Tibial nerve (tissue), 4 donors: ENCODE measurements at regions not wholly inside any gene's neighbourhood (a gene's known extent, or its start where the extent isn't known, plus 50 kb on each side); places are given as distances from the start of the nearest gene placed in this dataset.

Experiments
- DNase-seq, 2 donors: peaks; one replicate each; pipeline ENCODE4 v3.0.0-alpha.2; 2019; ENCODE audit warnings: low spot score in 2 of 2
- H3K27ac ChIP-seq, 4 donors: fragments of 200-600 bp; sonication (generic) in 3 of 4; one replicate each; pipeline ENCODE4 v1.5.1; 2017 to 2019; ENCODE audit warnings: mild to moderate bottlenecking in 1 of 4
- H3K27me3 ChIP-seq, 2 donors: fragments of 200-600 bp; sonication (generic) in 1 of 2; one replicate each; pipeline versions ENCODE4 v1.5.1 to v1.6.0; 2017 to 2019
- H3K36me3 ChIP-seq, 3 donors: fragments of 200-600 bp; sonication (generic); one replicate each; pipeline ENCODE4 v1.5.1; 2018 to 2019
- H3K4me1 ChIP-seq, 4 donors: fragments of 200-600 bp; sonication (generic) in 3 of 4; one replicate each; pipeline ENCODE4 v1.5.1; 2017 to 2019
- H3K4me3 ChIP-seq, 4 donors: fragments of 200-600 bp; sonication (generic) in 3 of 4; one replicate each; pipeline ENCODE4 v1.5.1; 2017 to 2019; ENCODE audit warnings: mild to moderate bottlenecking in 1 of 4, moderate library complexity in 1 of 4
- H3K9me3 ChIP-seq, 4 donors: fragments of 200-600 bp; sonication (generic) in 3 of 4; one replicate each; pipeline ENCODE4 v1.5.1; 2017 to 2019
- EP300 ChIP-seq, 2 donors: sonication (generic); formaldehyde crosslinking; IDR thresholded peaks; one replicate each; pipeline ENCODE4 v1.6.1; 2017; ENCODE audit warnings: antibody characterized with exemption in 2 of 2, mild to moderate bottlenecking in 1 of 2
- POLR2A ChIP-seq, 2 donors: fragments of 450-650 bp; IDR thresholded peaks; one replicate each; pipeline ENCODE4 v1.6.1; 2017; ENCODE audit warnings: antibody characterized with exemption in 2 of 2, mild to moderate bottlenecking in 2 of 2, moderate library complexity in 2 of 2
- WGBS, 2 donors: methylation state at CpG; one replicate each; pipeline ENCODE4 v1.1.5; 2018; 5-methylcytosine and 5-hydroxymethylcytosine counted together
- TF ChIP-seq, protein P1 (sequence below), 5 experiments: fragments of 200-600 bp in 3 of 5; fragments of 450-650 bp in 2 of 5; sonication (generic) in 3 of 5; IDR thresholded peaks; one replicate each; pipeline ENCODE4 v1.5.1; 2016 to 2019; ENCODE audit warnings: antibody characterized with exemption in 5 of 5, mild to moderate bottlenecking in 3 of 5, moderate library complexity in 2 of 5

DNA sequence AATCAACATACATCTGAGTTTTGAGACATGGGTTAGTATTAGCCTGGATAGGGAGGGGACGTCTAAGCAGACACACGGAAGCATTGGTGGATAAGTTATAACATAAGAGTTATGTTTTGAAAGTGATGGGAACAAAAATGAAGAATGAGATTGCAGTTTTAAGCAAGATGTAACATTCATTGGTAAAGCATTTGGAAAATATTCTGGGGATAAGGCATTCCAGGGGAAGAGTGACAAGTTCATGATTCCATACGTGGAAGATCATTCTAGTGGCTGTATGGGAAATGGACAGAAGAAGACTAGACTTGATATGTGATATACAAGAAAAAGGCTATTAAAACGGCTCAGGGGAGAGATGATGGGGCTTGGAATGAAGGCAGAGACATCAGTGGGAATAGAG, 632.9 kb downstream of the CDH8 start:
- Histone ChIP-seq H3K27ac (no peak overlapping the region), H3K27me3 (no peaks in the 10 kb centered on the region), H3K4me1 (no peaks in the 10 kb centered on the region), H3K36me3 (no peaks in the 10 kb centered on the region), H3K4me3 (no peak overlapping the region), H3K9me3 (no peaks in the 10 kb centered on the region)
- DNase-seq, result no peak
- WGBS, 2 donors, result 74 to 85% methylated on average over 4 of the region's 4 CpGs
- TF ChIP-seq POLR2A (IDR thresholded peaks at IDR 0.05) (no peak), EP300 (IDR thresholded peaks at IDR 0.05) (no peak)
- TF ChIP-seq, protein P1, sequence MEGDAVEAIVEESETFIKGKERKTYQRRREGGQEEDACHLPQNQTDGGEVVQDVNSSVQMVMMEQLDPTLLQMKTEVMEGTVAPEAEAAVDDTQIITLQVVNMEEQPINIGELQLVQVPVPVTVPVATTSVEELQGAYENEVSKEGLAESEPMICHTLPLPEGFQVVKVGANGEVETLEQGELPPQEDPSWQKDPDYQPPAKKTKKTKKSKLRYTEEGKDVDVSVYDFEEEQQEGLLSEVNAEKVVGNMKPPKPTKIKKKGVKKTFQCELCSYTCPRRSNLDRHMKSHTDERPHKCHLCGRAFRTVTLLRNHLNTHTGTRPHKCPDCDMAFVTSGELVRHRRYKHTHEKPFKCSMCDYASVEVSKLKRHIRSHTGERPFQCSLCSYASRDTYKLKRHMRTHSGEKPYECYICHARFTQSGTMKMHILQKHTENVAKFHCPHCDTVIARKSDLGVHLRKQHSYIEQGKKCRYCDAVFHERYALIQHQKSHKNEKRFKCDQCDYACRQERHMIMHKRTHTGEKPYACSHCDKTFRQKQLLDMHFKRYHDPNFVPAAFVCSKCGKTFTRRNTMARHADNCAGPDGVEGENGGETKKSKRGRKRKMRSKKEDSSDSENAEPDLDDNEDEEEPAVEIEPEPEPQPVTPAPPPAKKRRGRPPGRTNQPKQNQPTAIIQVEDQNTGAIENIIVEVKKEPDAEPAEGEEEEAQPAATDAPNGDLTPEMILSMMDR (IDR thresholded peaks at IDR 0.05), result no peak

DNA sequence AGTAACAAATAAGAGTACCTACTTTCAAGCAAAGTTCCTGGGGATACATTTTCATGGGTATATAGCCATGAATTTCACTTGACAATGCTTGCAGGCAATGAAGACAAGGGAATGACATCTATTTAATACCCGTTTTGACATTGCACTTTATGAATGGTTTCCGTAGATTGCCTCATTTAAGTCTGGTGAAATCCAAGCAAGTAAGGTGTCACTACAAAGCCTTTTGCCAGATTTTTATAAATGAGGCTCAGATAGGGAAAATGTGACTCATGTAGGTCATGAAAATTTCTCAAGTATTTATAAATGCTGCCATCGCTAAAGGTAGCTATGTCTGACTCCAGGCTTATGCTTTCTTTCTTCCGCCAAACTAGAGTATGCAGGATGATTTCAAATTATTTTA, 644.3 kb downstream of the CDH8 start:
- Histone ChIP-seq H3K4me3 (no peak overlapping the region), H3K27ac (no peak overlapping the region), H3K36me3 (no peaks in the 10 kb centered on the region), H3K4me1 (no peaks in the 10 kb centered on the region), H3K27me3 (no peaks in the 10 kb centered on the region), H3K9me3 (peaks cover 0 to 3% (median 0%) of the 10 kb centered on the region in 4 donors)
- DNase-seq, result no peak
- TF ChIP-seq EP300 (IDR thresholded peaks at IDR 0.05), result no peak
- TF ChIP-seq, protein P1 (IDR thresholded peaks at IDR 0.05), result no peak
- WGBS, 2 donors, result 85 to 89% methylated on average over 4 of the region's 4 CpGs

DNA sequence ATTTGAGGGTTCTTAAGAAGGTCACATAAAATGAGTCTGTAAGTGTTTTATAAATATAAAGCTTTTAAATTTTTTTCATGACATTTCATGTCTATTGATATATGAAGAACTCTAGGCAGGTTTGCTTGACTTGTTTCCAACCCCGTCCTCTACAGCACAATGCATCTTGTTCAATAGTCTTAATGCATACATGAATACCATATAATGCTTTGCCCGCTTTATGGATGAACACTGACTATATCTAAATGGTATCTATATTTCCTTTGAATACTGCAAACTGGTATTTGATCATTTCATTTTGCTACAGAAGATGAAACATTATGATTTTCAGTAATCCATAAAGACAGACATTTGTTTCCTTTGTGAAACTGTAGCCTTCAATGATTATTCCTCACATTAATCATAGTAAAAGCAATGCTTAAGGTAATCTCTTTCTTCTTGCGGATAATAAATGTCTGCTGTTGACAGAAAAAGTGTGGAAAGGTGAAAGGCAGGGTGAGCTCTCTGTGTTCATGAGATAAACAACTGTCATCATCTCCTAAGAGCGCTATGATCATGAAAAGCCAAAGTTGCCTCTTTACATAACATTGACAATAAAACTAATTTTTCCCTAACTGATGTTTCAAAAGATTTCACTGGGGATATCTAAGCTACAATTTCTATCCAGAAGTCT, 645.1 kb downstream of the CDH8 start:
- TF ChIP-seq POLR2A (IDR thresholded peaks at IDR 0.05), result no peak
- TF ChIP-seq, protein P1 (IDR thresholded peaks at IDR 0.05), result no peak
- TF ChIP-seq EP300 (IDR thresholded peaks at IDR 0.05), result no peak
- Histone ChIP-seq H3K27me3 (no peaks in the 10 kb centered on the region), H3K9me3 (peaks cover 0 to 3% (median 0%) of the 10 kb centered on the region in 4 donors), H3K27ac (no peak overlapping the region), H3K36me3 (no peaks in the 10 kb centered on the region), H3K4me1 (no peaks in the 10 kb centered on the region), H3K4me3 (no peak overlapping the region)
- DNase-seq, result no peak
- WGBS, 2 donors, result 92 to 94% methylated on average over 4 of the region's 4 CpGs

DNA sequence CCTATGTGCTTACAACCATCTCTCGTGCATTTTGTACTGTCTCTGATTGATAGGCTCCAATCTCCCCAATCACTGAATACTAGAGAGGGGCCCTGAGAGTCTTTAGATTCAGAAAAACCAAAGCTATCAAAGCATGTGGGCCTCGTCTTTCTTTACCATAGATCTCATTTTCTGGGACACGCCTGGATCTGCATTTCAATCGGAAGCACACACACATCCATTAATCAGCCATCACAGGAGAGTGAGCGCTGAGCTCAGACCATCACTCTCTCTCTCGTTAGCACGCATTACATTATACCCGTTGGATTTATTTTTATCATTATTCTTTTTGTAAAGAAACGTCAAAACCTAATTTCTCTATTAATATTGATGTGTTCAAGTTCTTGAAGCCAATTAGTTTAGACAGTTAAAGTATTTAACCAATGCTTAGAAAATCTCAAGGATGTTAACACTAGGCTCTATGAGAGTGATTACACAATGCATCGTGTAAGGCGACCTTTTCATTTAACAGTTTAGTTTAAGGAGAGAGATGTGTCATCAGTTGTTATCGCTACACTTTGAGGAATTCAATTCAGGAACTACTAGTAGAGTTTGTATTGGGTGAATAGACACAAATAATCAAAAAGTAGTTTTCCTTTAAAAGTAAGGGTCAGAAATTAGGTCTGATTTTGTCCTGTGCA, 650.7 kb downstream of the CDH8 start:
- Histone ChIP-seq H3K36me3 (no peaks in the 10 kb centered on the region), H3K27ac (no peak overlapping the region), H3K9me3 (no peaks in the 10 kb centered on the region), H3K4me3 (no peak overlapping the region), H3K27me3 (no peaks in the 10 kb centered on the region), H3K4me1 (no peaks in the 10 kb centered on the region)
- 89 to 90% methylated on average over 12 of the region's 12 CpGs for WGBS, 2 donors
- no peak for DNase-seq
- TF ChIP-seq, protein P1 (IDR thresholded peaks at IDR 0.05), result no peak
- TF ChIP-seq POLR2A (IDR thresholded peaks at IDR 0.05) (no peak), EP300 (IDR thresholded peaks at IDR 0.05) (no peak)

DNA sequence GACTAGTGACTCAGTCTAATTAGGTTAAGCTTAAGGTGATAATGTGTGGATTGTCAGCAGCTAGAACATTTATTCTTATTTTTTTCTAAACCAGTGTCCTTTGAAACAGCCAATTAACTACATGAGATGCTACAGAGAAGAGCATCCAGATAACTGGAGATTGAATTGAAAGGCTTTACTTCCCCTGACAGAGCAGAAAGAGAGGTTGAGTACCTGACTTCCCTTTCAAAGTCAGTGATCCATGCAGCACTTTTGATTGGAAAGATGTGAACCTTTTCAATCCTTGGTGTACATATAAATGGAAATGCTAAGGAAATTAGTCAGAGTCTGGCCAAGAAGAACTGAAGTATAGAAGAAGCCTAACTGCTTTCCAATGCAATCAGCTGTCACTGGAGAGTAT, 653.8 kb downstream of the CDH8 start:
- Histone ChIP-seq H3K27me3 (no peaks in the 10 kb centered on the region), H3K4me3 (no peak overlapping the region), H3K27ac (no peak overlapping the region), H3K4me1 (no peaks in the 10 kb centered on the region), H3K36me3 (no peaks in the 10 kb centered on the region), H3K9me3 (no peaks in the 10 kb centered on the region)
- TF ChIP-seq, protein P1 (IDR thresholded peaks at IDR 0.05), result no peak
- no peak for TF ChIP-seq POLR2A (IDR thresholded peaks at IDR 0.05)
- DNase-seq, result no peak
